ENCODE measurements at regions not wholly inside any gene's neighbourhood (a gene's known extent, or its start where the extent isn't known, plus 50 kb on each side); places are given as distances from the start of the nearest gene placed in this dataset.

- Mint-ChIP-seq H3K9me3 (no peaks in the 10 kb centered on the region), H3K4me3 (peak overlapping the region; percentile 75 to 80), H3K27me3 (ENCODE audit: low read depth) (no peaks in the 10 kb centered on the region), H3K36me3 (ENCODE audit: insufficient read depth in 2 of 2) (no peaks in the 10 kb centered on the region), H3K27ac (peak overlapping the region; percentile 52), H3K4me1 (ENCODE audit: low read depth) (peaks cover 48% of the 10 kb centered on the region)
- ATAC-seq (replicated peaks in 1 of 2) (peak in 1 of 2 donors; percentile 18), DNase-seq (no peak)
Measured at GRCh38 chr6:144335311-144335861, 50.3 kb downstream of the UTRN start.

- Mint-ChIP-seq H3K4me3 (peak overlapping the region; percentile 75 to 80), H3K27ac (no peak overlapping the region), H3K4me1 (ENCODE audit: low read depth) (peaks cover 50% of the 10 kb centered on the region), H3K27me3 (ENCODE audit: low read depth) (no peaks in the 10 kb centered on the region), H3K36me3 (ENCODE audit: insufficient read depth in 2 of 2) (no peaks in the 10 kb centered on the region), H3K9me3 (no peaks in the 10 kb centered on the region)
- ATAC-seq (replicated peaks in 1 of 2) (peak; percentile 74 to 78), DNase-seq (peak; percentile 42 to 47)
Measured at GRCh38 chr6:144335914-144336313, 50.8 kb downstream of the UTRN start.

- Mint-ChIP-seq H3K27me3 (ENCODE audit: low read depth) (no peaks in the 10 kb centered on the region), H3K4me1 (ENCODE audit: low read depth) (peaks cover 60% of the 10 kb centered on the region), H3K9me3 (no peaks in the 10 kb centered on the region), H3K4me3 (peak overlapping the region in 1 of 2 donors; percentile 25), H3K36me3 (ENCODE audit: insufficient read depth in 2 of 2) (no peaks in the 10 kb centered on the region), H3K27ac (peak overlapping the region; percentile 10)
- ATAC-seq (replicated peaks in 1 of 2) (no peak), DNase-seq (no peak)
Measured at GRCh38 chr6:144336900-144337299, 51.8 kb downstream of the UTRN start.

GRCh38 chr6:144338474-144338873 lies 53.3 kb downstream of the UTRN start:
- no peak for DNase-seq
- Mint-ChIP-seq H3K27ac (peak overlapping the region; percentile 15), H3K27me3 (ENCODE audit: low read depth) (no peaks in the 10 kb centered on the region), H3K4me3 (no peak overlapping the region), H3K36me3 (ENCODE audit: insufficient read depth in 2 of 2) (no peaks in the 10 kb centered on the region), H3K4me1 (ENCODE audit: low read depth) (peaks cover 76% of the 10 kb centered on the region), H3K9me3 (peaks cover 0 to 2% of the 10 kb centered on the region in 2 donors)
- no peak for ATAC-seq (replicated peaks in 1 of 2)

GRCh38 chr6:144338951-144339700 lies 54.0 kb downstream of the UTRN start:
- Mint-ChIP-seq H3K36me3 (ENCODE audit: insufficient read depth in 2 of 2) (no peaks in the 10 kb centered on the region), H3K27me3 (ENCODE audit: low read depth) (no peaks in the 10 kb centered on the region), H3K4me3 (no peak overlapping the region), H3K27ac (peak overlapping the region; percentile 15), H3K9me3 (peaks cover 0 to 2% of the 10 kb centered on the region in 2 donors), H3K4me1 (ENCODE audit: low read depth) (peaks cover 81% of the 10 kb centered on the region)
- ATAC-seq (replicated peaks in 1 of 2), result no peak
- DNase-seq, result no peak

- no peak for DNase-seq
- no peak overlapping the region for H3K4me3 Mint-ChIP-seq
- peaks cover 78% of the 10 kb centered on the region for H3K4me1 Mint-ChIP-seq (ENCODE audit: low read depth)
- peaks cover 0 to 2% of the 10 kb centered on the region in 2 donors for H3K9me3 Mint-ChIP-seq
- peaks cover 0 to under 1% of the 10 kb centered on the region in 2 donors for H3K36me3 Mint-ChIP-seq (ENCODE audit: insufficient read depth in 2 of 2)
- no peaks in the 10 kb centered on the region for H3K27me3 Mint-ChIP-seq (ENCODE audit: low read depth)
- H3K27ac Mint-ChIP-seq, result no peak overlapping the region
- no peak for ATAC-seq (replicated peaks in 1 of 2)
Measured at GRCh38 chr6:144339859-144340452, 54.8 kb downstream of the UTRN start.

GRCh38 chr6:144340541-144341371 lies 55.6 kb downstream of the UTRN start:
- Mint-ChIP-seq H3K36me3 (ENCODE audit: insufficient read depth in 2 of 2) (peaks cover 0 to 2% of the 10 kb centered on the region in 2 donors), H3K27me3 (ENCODE audit: low read depth) (no peaks in the 10 kb centered on the region), H3K9me3 (peaks cover 0 to 2% of the 10 kb centered on the region in 2 donors), H3K4me3 (no peak overlapping the region), H3K4me1 (ENCODE audit: low read depth) (peaks cover 78% of the 10 kb centered on the region), H3K27ac (peak overlapping the region; percentile 84)
- ATAC-seq (replicated peaks in 1 of 2) (no peak), DNase-seq (no peak)

- no peak overlapping the region for H3K4me3 Mint-ChIP-seq
- peaks cover 0 to 5% of the 10 kb centered on the region in 2 donors for H3K36me3 Mint-ChIP-seq (ENCODE audit: insufficient read depth in 2 of 2)
- H3K27me3 Mint-ChIP-seq (ENCODE audit: low read depth), result no peaks in the 10 kb centered on the region
- H3K27ac Mint-ChIP-seq, result no peak overlapping the region
- H3K4me1 Mint-ChIP-seq (ENCODE audit: low read depth), result peaks cover 74% of the 10 kb centered on the region
- ATAC-seq (replicated peaks in 1 of 2), result no peak
- H3K9me3 Mint-ChIP-seq, result peaks cover 1 to 2% of the 10 kb centered on the region in 2 donors
- no peak for DNase-seq
Measured at GRCh38 chr6:144341831-144342527, 56.8 kb downstream of the UTRN start.

- H3K9me3 Mint-ChIP-seq, result peaks cover 2 to 3% of the 10 kb centered on the region in 2 donors
- H3K27me3 Mint-ChIP-seq (ENCODE audit: low read depth), result no peaks in the 10 kb centered on the region
- H3K4me3 Mint-ChIP-seq, result peak overlapping the region; percentile 91 to 96
- peaks cover 73% of the 10 kb centered on the region for H3K4me1 Mint-ChIP-seq (ENCODE audit: low read depth)
- ATAC-seq (replicated peaks in 1 of 2), result peak; percentile 59 to 69
- peak; percentile 27 to 41 for DNase-seq
- H3K36me3 Mint-ChIP-seq (ENCODE audit: insufficient read depth in 2 of 2), result peaks cover 2 to 9% of the 10 kb centered on the region in 2 donors
- peak overlapping the region; percentile 98 for H3K27ac Mint-ChIP-seq
Measured at GRCh38 chr6:144343701-144344428, 58.7 kb downstream of the UTRN start.

GRCh38 chr6:144344646-144345045 lies 59.5 kb downstream of the UTRN start:
- Mint-ChIP-seq H3K36me3 (ENCODE audit: insufficient read depth in 2 of 2) (peaks cover 2 to 9% of the 10 kb centered on the region in 2 donors), H3K4me3 (peak overlapping the region; percentile 91 to 96), H3K27me3 (ENCODE audit: low read depth) (no peaks in the 10 kb centered on the region), H3K27ac (peak overlapping the region; percentile 98), H3K9me3 (peaks cover 2 to 3% of the 10 kb centered on the region in 2 donors), H3K4me1 (ENCODE audit: low read depth) (peaks cover 79% of the 10 kb centered on the region)
- ATAC-seq (replicated peaks in 1 of 2), result peak; percentile 79 to 81
- peak; percentile 53 to 55 for DNase-seq

- peaks cover 87% of the 10 kb centered on the region for H3K4me1 Mint-ChIP-seq (ENCODE audit: low read depth)
- peak overlapping the region; percentile 98 for H3K27ac Mint-ChIP-seq
- no peak for ATAC-seq (replicated peaks in 1 of 2)
- H3K27me3 Mint-ChIP-seq (ENCODE audit: low read depth), result no peaks in the 10 kb centered on the region
- no peak for DNase-seq
- H3K9me3 Mint-ChIP-seq, result peaks cover 2 to 3% of the 10 kb centered on the region in 2 donors
- H3K36me3 Mint-ChIP-seq (ENCODE audit: insufficient read depth in 2 of 2), result peaks cover 2 to 9% of the 10 kb centered on the region in 2 donors
- H3K4me3 Mint-ChIP-seq, result peak overlapping the region; percentile 91 to 96
Measured at GRCh38 chr6:144345451-144345850, 60.3 kb downstream of the UTRN start.

Data from activated T-cell treated with anti-CD3 and anti-CD28 coated beads, Interleukin-2, amount 50 U/mL, for 72 hours (primary cell).